ENCODE measurements at regions not wholly inside any gene's neighbourhood (a gene's known extent, or its start where the extent isn't known, plus 50 kb on each side); places are given as distances from the start of the nearest gene placed in this dataset.
"Not testable (repeated sequence)": the region's sequence is repeated elsewhere in the genome, so short reads cannot be mapped to it uniquely, and the experiment has no call there.

DNA sequence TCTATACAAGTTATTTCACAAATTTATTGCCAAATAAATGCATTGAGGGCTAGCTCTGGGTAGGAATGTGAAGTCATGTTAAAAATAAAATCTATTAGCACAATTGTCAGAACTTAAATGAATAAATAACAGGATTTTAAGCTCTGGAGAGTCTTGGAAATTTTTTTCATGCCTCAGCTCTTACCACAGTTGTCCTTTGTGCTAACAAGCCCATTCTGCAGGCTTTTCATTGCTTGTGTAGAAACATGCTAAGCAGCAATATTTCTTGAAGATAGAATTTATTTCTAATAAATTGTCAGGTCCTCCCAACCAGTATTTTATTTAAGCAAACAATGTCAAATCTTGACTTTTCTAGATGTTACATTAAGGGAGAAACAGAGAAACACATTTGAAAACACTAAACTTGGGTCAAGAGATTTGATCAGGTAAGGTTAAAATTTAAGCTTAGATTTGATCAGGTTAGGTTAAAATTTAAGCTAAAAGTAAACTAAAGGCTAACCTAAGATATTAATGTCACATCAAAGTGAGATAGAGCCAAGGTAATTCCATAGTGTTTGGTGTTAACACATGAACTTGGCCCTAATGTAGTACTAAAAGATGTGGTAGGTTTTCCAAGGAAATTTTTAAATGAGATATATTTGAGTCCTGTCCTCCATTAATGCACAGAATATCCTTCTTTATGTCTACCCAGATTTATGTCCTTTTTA, 179.1 kb upstream of the IL1RAPL1 start:
- TF ChIP-seq, protein P1, sequence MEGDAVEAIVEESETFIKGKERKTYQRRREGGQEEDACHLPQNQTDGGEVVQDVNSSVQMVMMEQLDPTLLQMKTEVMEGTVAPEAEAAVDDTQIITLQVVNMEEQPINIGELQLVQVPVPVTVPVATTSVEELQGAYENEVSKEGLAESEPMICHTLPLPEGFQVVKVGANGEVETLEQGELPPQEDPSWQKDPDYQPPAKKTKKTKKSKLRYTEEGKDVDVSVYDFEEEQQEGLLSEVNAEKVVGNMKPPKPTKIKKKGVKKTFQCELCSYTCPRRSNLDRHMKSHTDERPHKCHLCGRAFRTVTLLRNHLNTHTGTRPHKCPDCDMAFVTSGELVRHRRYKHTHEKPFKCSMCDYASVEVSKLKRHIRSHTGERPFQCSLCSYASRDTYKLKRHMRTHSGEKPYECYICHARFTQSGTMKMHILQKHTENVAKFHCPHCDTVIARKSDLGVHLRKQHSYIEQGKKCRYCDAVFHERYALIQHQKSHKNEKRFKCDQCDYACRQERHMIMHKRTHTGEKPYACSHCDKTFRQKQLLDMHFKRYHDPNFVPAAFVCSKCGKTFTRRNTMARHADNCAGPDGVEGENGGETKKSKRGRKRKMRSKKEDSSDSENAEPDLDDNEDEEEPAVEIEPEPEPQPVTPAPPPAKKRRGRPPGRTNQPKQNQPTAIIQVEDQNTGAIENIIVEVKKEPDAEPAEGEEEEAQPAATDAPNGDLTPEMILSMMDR (IDR thresholded peaks at IDR 0.05; ENCODE audit: poor library complexity, severe bottlenecking), result no peak
- Histone ChIP-seq H3K27ac (ENCODE audit: poor library complexity, severe bottlenecking) (no peak overlapping the region), H3K36me3 (ENCODE audit: low read depth) (no peaks in the 10 kb centered on the region), H3K4me1 (ENCODE audit: insufficient read depth, poor library complexity, severe bottlenecking) (no peaks in the 10 kb centered on the region), H3K4me3 (ENCODE audit: severe bottlenecking) (no peak overlapping the region), H3K9me3 (ENCODE audit: severe bottlenecking) (no peaks in the 10 kb centered on the region), H3K27me3 (ENCODE audit: insufficient read depth, poor library complexity, severe bottlenecking) (no peaks in the 10 kb centered on the region)
- DNase-seq (ENCODE audit: low spot score), result no peak
- ATAC-seq (ENCODE audit: low read depth), result no peak

DNA sequence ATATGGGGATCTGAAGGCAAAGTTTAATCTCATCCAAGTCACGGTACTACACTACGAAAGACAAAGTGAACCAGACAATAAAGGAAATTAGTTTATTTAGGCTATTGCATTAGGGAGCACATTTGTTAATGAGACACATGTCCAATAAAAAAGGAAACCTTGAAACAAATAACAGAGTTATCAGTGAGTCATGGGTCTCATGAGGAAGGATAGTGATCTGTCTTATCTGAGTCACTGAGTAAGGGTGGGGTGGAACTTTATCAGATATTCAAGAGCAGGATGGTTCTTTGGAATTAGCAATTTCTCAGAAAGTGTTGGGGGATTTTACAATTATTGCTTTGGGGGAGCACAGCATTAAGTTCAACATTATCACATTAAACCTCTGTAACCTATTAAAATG, 188.9 kb upstream of the IL1RAPL1 start:
- H3K4me1 ChIP-seq (ENCODE audit: insufficient read depth, poor library complexity, severe bottlenecking), result no peaks in the 10 kb centered on the region
- no peaks in the 10 kb centered on the region for H3K36me3 ChIP-seq (ENCODE audit: low read depth)
- H3K27me3 ChIP-seq (ENCODE audit: insufficient read depth, poor library complexity, severe bottlenecking), result no peaks in the 10 kb centered on the region
- no peak overlapping the region for H3K27ac ChIP-seq (ENCODE audit: poor library complexity, severe bottlenecking)
- no peak for ATAC-seq (ENCODE audit: low read depth)
- no peaks in the 10 kb centered on the region for H3K9me3 ChIP-seq (ENCODE audit: severe bottlenecking)
- no peak overlapping the region for H3K4me3 ChIP-seq (ENCODE audit: severe bottlenecking)
- no peak for DNase-seq (ENCODE audit: low spot score)
- TF ChIP-seq, protein P1 (IDR thresholded peaks at IDR 0.05; ENCODE audit: poor library complexity, severe bottlenecking), result no peak

DNA sequence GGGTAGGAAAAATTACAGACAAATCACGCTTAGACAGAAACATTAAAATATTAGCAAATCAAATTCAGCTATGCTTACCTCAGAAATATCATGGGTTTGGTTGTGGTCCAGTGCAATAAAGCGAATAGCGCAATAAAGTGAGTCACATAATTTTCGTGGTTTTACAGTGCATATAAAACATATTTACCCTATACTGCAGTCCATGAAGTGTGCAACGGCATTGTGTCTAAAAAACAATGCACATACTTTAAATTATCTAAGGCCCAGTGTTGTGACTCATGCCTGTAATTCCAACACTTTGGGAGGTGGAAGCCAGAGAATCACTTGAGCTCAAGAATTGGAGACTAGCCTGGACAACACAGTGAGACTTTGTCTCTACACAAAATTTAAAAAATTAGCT, 195.7 kb upstream of the IL1RAPL1 start:
- DNase-seq (ENCODE audit: low spot score), result no peak
- Histone ChIP-seq H3K36me3 (ENCODE audit: low read depth) (no peaks in the 10 kb centered on the region), H3K9me3 (ENCODE audit: severe bottlenecking) (no peaks in the 10 kb centered on the region), H3K4me3 (ENCODE audit: severe bottlenecking) (no peak overlapping the region), H3K27me3 (ENCODE audit: insufficient read depth, poor library complexity, severe bottlenecking) (no peaks in the 10 kb centered on the region), H3K27ac (ENCODE audit: poor library complexity, severe bottlenecking) (no peak overlapping the region), H3K4me1 (ENCODE audit: insufficient read depth, poor library complexity, severe bottlenecking) (no peaks in the 10 kb centered on the region)
- TF ChIP-seq, protein P1 (IDR thresholded peaks at IDR 0.05; ENCODE audit: poor library complexity, severe bottlenecking), result no peak
- ATAC-seq (ENCODE audit: low read depth), result peak; percentile 38; the same call in 1 of the 3 replicates

DNA sequence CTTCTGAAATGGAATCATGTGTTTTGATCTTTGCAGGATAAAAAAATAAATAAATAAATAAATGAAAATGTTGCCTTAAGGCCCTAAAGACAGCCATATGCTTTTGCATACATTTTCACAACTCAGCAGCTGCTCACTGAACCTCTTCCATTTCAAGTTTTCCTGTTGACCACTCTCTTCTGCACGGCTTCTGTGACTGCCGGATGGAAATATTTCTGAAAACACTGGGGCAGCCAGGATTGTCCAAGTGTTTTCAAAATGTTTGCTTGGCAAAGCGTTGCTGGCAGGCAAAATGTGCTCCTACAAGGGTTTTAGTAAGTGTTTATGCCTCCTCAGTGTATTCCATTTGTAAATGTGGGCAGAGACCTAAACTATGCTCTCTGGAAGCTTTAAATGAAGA, 208.1 kb upstream of the IL1RAPL1 start:
- DNase-seq (ENCODE audit: low spot score) (no peak), ATAC-seq (ENCODE audit: low read depth) (no peak)
- Histone ChIP-seq H3K9me3 (ENCODE audit: severe bottlenecking) (no peaks in the 10 kb centered on the region), H3K4me3 (ENCODE audit: severe bottlenecking) (no peak overlapping the region), H3K4me1 (ENCODE audit: insufficient read depth, poor library complexity, severe bottlenecking) (no peaks in the 10 kb centered on the region), H3K27me3 (ENCODE audit: insufficient read depth, poor library complexity, severe bottlenecking) (no peaks in the 10 kb centered on the region), H3K27ac (ENCODE audit: poor library complexity, severe bottlenecking) (no peak overlapping the region), H3K36me3 (ENCODE audit: low read depth) (no peaks in the 10 kb centered on the region)
- TF ChIP-seq, protein P1 (IDR thresholded peaks at IDR 0.05; ENCODE audit: poor library complexity, severe bottlenecking), result no peak

DNA sequence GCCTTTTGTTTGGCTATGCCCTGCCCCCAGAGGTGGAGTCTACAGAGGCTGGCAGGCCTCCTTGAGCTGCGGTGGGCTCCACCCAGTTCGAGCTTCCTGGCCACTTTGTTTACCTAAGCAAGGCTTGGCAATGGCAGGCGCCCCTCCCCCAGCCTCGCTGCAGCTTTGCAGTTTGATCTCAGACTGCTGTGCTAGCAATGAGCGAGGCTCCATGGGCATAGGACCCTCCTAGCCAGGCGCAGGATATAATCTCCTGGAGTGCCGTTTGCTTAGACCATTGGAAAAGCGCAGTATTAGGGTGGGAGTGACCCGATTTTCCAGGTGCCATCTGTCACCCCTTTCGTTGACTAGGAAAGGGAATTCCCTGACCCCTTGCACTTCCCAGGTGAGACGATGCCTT, 219.6 kb upstream of the IL1RAPL1 start:
- H3K36me3 ChIP-seq (ENCODE audit: low read depth); H3K27me3 ChIP-seq (ENCODE audit: insufficient read depth, poor library complexity, severe bottlenecking); H3K4me1 ChIP-seq (ENCODE audit: insufficient read depth, poor library complexity, severe bottlenecking); H3K27ac ChIP-seq (ENCODE audit: poor library complexity, severe bottlenecking); DNase-seq (ENCODE audit: low spot score); ATAC-seq (ENCODE audit: low read depth); H3K4me3 ChIP-seq (ENCODE audit: severe bottlenecking); H3K9me3 ChIP-seq (ENCODE audit: severe bottlenecking): not testable (repeated sequence)
